Lower lobe of right lung (tissue), 2 donors: ENCODE measurements at regions not wholly inside any gene's neighbourhood (a gene's known extent, or its start where the extent isn't known, plus 50 kb on each side); places are given as distances from the start of the nearest gene placed in this dataset.
A peak's percentile ranks its signal among the peaks of the same experiment; 100 is the strongest.

Experiments used
- ATAC-seq, 2 donors: fragments of 200-7000 bp; cut with Tn5 transposase; one replicate each; pipeline ENCODE4 v1.9.1; 2020 to 2022; ENCODE audit warnings: mild to moderate bottlenecking in 2 of 2, moderate library complexity in 2 of 2
- DNase-seq: peaks from one replicate; pipeline ENCODE4 v3.0.0-alpha.2; 2020
- H3K27ac ChIP-seq: fragments of 200-600 bp; one replicate; pipeline ENCODE4 v1.8.0; 2022
- H3K27me3 ChIP-seq: fragments of 200-600 bp; one replicate; pipeline ENCODE4 v1.8.0; 2022; ENCODE audit warnings: low read depth
- H3K36me3 ChIP-seq: fragments of 200-600 bp; one replicate; pipeline ENCODE4 v1.8.0; 2022; ENCODE audit warnings: mild to moderate bottlenecking
- H3K4me1 ChIP-seq: fragments of 200-600 bp; one replicate; pipeline ENCODE4 v1.8.0; 2022
- H3K4me3 ChIP-seq: fragments of 200-600 bp; one replicate; pipeline ENCODE4 v1.8.0; 2022; ENCODE audit warnings: mild to moderate bottlenecking
- H3K9me3 ChIP-seq: fragments of 200-600 bp; one replicate; pipeline ENCODE4 v1.8.0; 2022
- CTCF ChIP-seq: fragments of 200-600 bp; IDR thresholded peaks from one replicate; pipeline ENCODE4 v1.8.0; 2022; ENCODE audit warnings: antibody characterized with exemption, mild to moderate bottlenecking
- intact Hi-C: fragments of 100-400 bp; cut with DNase I; formaldehyde crosslinking; loops from one replicate; pipeline ENCODE4 v1.11.0; 2022
- donor health status: DM: no; HTN: yes; CAD: no; lungs with severe emphysema.

GRCh38 chr3:74273091-74273490 lies 341.4 kb downstream of the CNTN3 start:
- no peak for TF ChIP-seq CTCF
- intact Hi-C loops = no loop called here
- Histone ChIP-seq H3K9me3 (peaks cover under 1% of the 10 kb centered on the region), H3K4me3 (no peak overlapping the region), H3K27me3 (no peaks in the 10 kb centered on the region), H3K27ac (no peak overlapping the region), H3K4me1 (no peaks in the 10 kb centered on the region), H3K36me3 (no peaks in the 10 kb centered on the region)
- no peak for DNase-seq
- ATAC-seq = no peak

- Histone ChIP-seq H3K27ac (no peak overlapping the region), H3K4me3 (no peak overlapping the region), H3K9me3 (no peaks in the 10 kb centered on the region), H3K4me1 (no peaks in the 10 kb centered on the region), H3K27me3 (no peaks in the 10 kb centered on the region), H3K36me3 (no peaks in the 10 kb centered on the region)
- no peak for TF ChIP-seq CTCF
- no peak for DNase-seq
- intact Hi-C loops = no loop called here
- no peak for ATAC-seq
Measured at GRCh38 chr3:74271541-74271940, 342.9 kb downstream of the CNTN3 start.

- Histone ChIP-seq H3K27ac (no peak overlapping the region), H3K27me3 (no peaks in the 10 kb centered on the region), H3K4me3 (no peak overlapping the region), H3K9me3 (no peaks in the 10 kb centered on the region), H3K4me1 (no peaks in the 10 kb centered on the region), H3K36me3 (no peaks in the 10 kb centered on the region)
- TF ChIP-seq CTCF = no peak
- ATAC-seq = no peak
- DNase-seq = no peak
- intact Hi-C loops = no loop called here
Measured at GRCh38 chr3:74269689-74270088, 344.8 kb downstream of the CNTN3 start.

GRCh38 chr3:74268753-74269152 lies 345.7 kb downstream of the CNTN3 start:
- no peak for ATAC-seq

GRCh38 chr3:74267588-74268184 lies 346.8 kb downstream of the CNTN3 start:
- intact Hi-C loops = no loop called here
- ATAC-seq (peak in 1 of 2 donors; percentile 44), DNase-seq (no peak)

More at GRCh38 chr3:74268753-74269152, 345.7 kb downstream of the CNTN3 start:
- H3K36me3 ChIP-seq = no peaks in the 10 kb centered on the region
- H3K27me3 ChIP-seq = no peaks in the 10 kb centered on the region
- H3K27ac ChIP-seq = no peak overlapping the region
- H3K4me3 ChIP-seq = no peak overlapping the region
- intact Hi-C loops = no loop called here
- no peak for TF ChIP-seq CTCF
- no peaks in the 10 kb centered on the region for H3K4me1 ChIP-seq
- no peak for DNase-seq
- H3K9me3 ChIP-seq = no peaks in the 10 kb centered on the region

More at GRCh38 chr3:74267588-74268184, 346.8 kb downstream of the CNTN3 start:
- no peaks in the 10 kb centered on the region for H3K36me3 ChIP-seq
- H3K9me3 ChIP-seq = no peaks in the 10 kb centered on the region
- H3K27ac ChIP-seq = no peak overlapping the region
- no peaks in the 10 kb centered on the region for H3K4me1 ChIP-seq
- H3K4me3 ChIP-seq = no peak overlapping the region
- H3K27me3 ChIP-seq = no peaks in the 10 kb centered on the region
- TF ChIP-seq CTCF = peak; percentile 69
